HUES6 (cell line): ENCODE measurements at regions not wholly inside any gene's neighbourhood (a gene's known extent, or its start where the extent isn't known, plus 50 kb on each side); places are given as distances from the start of the nearest gene placed in this dataset.
A peak's percentile ranks its signal among the peaks of the same experiment; 100 is the strongest.

Source experiments
- H3K27ac ChIP-seq: 2 replicates; pipeline ENCODE4 v1.7.0; 2013; ENCODE audit warnings: low read depth, mild to moderate bottlenecking, low read length, inconsistent platforms
- H3K27me3 ChIP-seq: 2 replicates; pipeline ENCODE4 v1.6.1; 2013; ENCODE audit warnings: low read length; ENCODE audit not compliant: control insufficient read depth, insufficient read depth
- H3K36me3 ChIP-seq: 2 replicates; pipeline ENCODE4 v1.6.1; 2013; ENCODE audit warnings: low read length; ENCODE audit not compliant: control insufficient read depth, insufficient read depth
- H3K4me1 ChIP-seq: 2 replicates; pipeline ENCODE4 v1.6.1; 2013; ENCODE audit warnings: low read length; ENCODE audit not compliant: control insufficient read depth, insufficient read depth
- H3K4me3 ChIP-seq: 2 replicates; pipeline ENCODE4 v1.5.1; 2013; ENCODE audit warnings: low read depth, low read length
- H3K9ac ChIP-seq: one replicate; pipeline ENCODE4 v1.6.1; 2013; ENCODE audit warnings: mild to moderate bottlenecking, low read length
- H3K9me3 ChIP-seq: 2 replicates; pipeline ENCODE4 v1.6.1; 2013; ENCODE audit warnings: low read depth, low read length; ENCODE audit not compliant: control insufficient read depth, insufficient read depth

DNA sequence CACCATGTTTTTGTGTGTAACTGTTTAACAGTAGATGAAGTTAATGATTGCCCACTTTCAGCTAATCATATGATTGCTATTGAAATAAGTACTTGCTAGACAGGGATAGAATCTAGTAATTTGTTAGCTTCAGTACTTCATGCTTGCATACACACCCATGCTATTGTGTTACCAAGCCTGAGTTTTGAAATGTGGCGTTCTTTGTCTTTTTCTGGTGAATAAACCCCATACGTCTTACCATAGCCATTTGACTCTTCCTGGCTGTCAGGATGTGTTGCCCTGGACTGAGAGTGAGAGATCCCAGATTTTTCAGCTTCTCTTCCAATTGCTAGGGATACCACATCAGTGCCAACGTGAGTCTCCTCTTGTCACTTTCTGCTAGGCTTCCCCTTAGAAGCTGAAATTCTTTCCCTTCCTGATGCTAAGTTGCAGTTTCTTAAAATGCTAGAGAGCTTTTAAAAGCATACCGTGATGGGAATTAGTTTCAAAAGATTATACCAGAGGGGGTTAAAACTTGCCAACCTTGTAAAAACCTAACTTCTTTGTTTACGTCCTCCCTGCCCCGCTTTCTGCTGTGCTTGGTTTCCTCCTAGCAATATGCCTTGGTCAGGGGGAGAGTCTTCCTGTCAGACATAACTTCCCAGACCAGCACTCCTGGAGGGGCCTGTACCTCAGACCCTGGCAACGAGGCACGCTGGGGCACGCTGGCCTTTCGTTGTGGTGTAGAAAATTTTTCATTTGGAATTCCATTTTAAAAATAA is 62.9 kb upstream of the ULK4 start:
- no peaks in the 10 kb centered on the region for H3K9me3 ChIP-seq
- peak overlapping the region; percentile 45 for H3K4me3 ChIP-seq
- H3K27me3 ChIP-seq: no peaks in the 10 kb centered on the region
- peak overlapping the region; percentile 93 for H3K27ac ChIP-seq
- H3K36me3 ChIP-seq: no peaks in the 10 kb centered on the region
- H3K9ac ChIP-seq: peak overlapping the region; percentile 6
- H3K4me1 ChIP-seq: peaks cover 43% of the 10 kb centered on the region

DNA sequence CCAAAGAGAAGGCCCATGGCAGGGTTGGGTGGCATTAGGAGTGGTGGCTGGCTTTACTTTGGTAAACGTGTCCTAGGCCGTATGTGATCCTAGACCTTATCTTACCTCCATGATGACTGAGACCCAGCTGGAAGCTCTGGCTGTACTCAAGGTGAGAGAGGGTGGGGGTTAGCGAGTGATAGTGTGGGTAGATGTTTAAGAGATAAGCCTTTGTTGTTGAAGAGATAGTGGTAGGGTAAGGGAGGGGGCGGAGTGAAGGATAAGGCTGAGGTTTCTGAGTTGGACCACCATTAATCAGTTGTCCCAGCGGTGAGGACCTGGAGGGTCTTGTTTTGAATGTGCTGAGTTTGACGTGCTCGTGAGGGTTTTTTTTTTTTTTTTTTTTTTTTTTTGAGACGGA is 61.5 kb upstream of the ULK4 start:
- Histone ChIP-seq H3K27me3 (no peaks in the 10 kb centered on the region), H3K27ac (no peak overlapping the region), H3K4me3 (no peak overlapping the region; the same call in 1 of the 2 replicates), H3K9me3 (no peaks in the 10 kb centered on the region), H3K9ac (no peak overlapping the region), H3K4me1 (peaks cover 46% of the 10 kb centered on the region), H3K36me3 (no peaks in the 10 kb centered on the region)

DNA sequence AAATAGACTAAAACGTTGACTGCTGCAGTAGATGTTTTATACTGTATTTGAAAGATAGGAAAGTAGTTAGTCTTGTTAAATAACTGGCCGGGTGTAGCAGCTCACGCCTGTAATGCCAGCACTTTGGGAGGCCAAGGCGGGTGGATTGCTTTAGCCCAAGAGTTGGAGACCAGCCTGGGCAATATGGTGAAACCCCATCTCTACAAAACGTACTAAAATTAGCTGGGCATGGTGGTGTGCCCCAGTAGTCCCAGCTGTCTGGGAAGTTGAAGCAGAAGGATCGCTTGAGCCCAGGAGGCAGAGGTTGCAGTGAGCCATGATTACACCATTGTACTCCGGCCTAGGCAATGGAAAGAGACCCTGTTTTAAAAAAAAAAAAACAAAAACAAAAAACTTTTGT is 60.5 kb upstream of the ULK4 start:
- H3K36me3 ChIP-seq: no peaks in the 10 kb centered on the region
- H3K9me3 ChIP-seq: no peaks in the 10 kb centered on the region
- H3K4me1 ChIP-seq: peaks cover 46% of the 10 kb centered on the region
- H3K27me3 ChIP-seq: no peaks in the 10 kb centered on the region
- H3K4me3 ChIP-seq: no peak overlapping the region
- H3K27ac ChIP-seq: no peak overlapping the region
- no peak overlapping the region for H3K9ac ChIP-seq

DNA sequence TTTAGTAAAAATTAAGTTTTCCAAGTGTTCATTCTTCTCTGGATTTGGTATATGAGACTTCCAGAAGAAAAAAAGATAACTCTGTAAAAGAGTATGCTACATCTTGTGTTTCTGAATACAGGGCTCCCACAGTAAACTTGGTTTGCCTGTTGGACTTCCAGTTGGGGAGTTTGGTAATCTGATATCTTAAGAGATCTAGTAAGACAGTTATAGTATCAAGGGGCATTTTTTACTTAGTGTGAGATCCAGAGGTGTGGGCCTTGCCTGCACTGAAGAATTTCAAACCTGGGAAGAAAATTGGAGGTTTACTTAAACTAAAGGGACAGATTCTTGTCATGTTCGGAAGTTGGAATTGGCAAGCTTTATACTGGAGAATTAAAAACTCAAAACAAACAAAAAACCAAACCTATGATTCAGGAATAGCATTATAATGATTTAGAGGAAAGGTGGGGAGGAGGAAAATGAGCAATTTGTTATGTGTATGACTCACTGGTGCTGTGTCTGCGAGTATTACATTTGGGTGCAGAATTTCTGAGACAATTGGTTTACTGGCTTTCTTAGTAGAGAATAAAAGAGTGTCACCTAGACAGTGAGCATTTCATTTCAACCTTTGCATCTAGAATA is 58.9 kb upstream of the ULK4 start:
- Histone ChIP-seq H3K4me1 (peaks cover 40% of the 10 kb centered on the region), H3K36me3 (no peaks in the 10 kb centered on the region), H3K4me3 (no peak overlapping the region), H3K9me3 (no peaks in the 10 kb centered on the region), H3K9ac (no peak overlapping the region), H3K27ac (no peak overlapping the region), H3K27me3 (no peaks in the 10 kb centered on the region)

DNA sequence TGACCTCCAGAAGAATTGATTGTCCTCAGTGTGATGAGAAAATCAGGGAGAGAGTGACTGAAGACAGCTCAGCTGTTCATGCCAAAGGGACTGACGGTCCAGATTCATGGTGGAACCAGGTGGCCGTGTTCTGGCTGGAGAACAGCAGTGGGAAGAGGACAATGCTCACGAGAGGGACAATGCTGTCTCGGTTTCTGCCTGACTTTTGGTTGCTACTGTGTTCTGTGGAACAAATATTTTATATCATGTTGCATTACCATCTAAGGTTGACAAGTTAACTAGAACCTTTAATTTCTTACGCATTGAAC is 58.0 kb upstream of the ULK4 start:
- Histone ChIP-seq H3K36me3 (no peaks in the 10 kb centered on the region), H3K27ac (no peak overlapping the region), H3K4me3 (no peak overlapping the region), H3K9me3 (no peaks in the 10 kb centered on the region), H3K9ac (no peak overlapping the region), H3K4me1 (peaks cover 39% of the 10 kb centered on the region), H3K27me3 (peaks cover under 1% of the 10 kb centered on the region; the same call in 1 of the 2 replicates)

DNA sequence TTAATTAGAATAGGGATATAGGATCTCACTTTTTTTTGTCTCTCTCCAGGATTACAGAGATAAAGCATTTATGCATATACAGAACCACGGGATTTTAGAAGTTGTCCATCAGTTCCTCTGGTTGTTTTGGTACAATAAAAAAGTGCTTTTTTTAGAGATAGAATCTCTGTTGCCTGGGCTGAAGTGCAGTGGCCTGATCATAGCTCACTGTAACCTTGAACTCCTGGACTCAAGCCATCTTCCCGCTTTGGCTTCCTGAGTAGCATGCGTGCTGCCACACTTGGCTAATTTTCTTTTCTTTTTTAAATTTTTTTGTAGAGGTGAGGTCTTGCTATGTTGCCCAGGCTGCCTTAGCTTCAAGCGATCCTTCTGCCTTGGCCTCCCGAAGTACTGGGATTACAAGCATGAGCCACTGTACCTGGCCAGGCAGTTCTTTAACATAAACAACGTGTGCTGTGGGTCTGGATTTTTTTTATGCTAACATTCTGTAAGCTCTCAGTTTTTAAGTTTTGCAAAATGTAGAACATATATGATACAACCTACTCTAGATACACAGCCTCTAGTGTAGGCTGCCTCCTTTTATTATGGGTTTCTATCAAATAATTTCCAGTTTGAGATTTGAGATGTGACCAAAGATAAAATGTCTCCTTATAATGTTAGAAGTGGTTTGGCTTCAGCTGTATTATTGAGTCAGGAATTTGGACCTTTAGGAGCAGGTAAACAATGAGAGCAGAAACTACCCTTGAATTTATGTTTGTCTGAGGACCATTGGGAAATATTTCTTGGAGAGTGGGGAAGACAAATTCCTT is 57.4 kb upstream of the ULK4 start:
- H3K4me1 ChIP-seq: peaks cover 37% of the 10 kb centered on the region
- H3K9ac ChIP-seq: no peak overlapping the region
- peaks cover 6% of the 10 kb centered on the region; the same call in 1 of the 2 replicates for H3K27me3 ChIP-seq
- H3K27ac ChIP-seq: no peak overlapping the region
- H3K9me3 ChIP-seq: no peaks in the 10 kb centered on the region
- no peaks in the 10 kb centered on the region for H3K36me3 ChIP-seq
- no peak overlapping the region for H3K4me3 ChIP-seq

DNA sequence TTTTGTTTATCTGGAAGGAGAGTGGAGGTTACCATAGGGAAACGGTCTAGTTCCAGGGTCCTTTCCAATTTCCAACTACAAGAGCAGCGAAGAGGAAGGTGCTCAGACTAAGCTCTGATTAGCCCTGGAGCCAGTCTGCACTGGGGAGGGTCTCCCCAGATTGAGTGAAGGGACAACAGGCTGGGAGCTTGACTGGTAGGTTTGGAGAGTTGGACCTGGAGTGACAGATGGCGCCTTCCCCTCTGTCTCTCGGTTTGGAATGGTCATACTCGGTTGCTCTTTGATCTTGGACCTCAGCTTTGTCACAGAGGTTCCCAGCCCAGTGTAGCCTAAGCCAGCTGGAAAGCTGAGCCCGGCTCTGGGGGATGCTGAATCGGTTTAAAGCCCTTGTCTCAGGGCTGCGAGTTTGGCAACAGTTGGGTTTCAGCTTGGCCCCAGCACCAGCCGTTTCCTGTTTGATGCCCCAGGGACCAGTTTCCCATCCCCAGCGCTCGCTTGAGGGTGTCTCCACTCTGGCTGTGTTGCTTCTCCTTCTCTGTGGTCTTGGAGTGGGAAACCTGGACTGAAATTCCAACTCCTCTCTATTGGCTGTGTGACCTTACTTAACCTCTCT is 53.1 kb upstream of the ULK4 start:
- Histone ChIP-seq H3K4me1 (peaks cover 19% of the 10 kb centered on the region), H3K9ac (no peak overlapping the region), H3K27me3 (peaks cover 11% of the 10 kb centered on the region; the same call in 1 of the 2 replicates), H3K4me3 (peak overlapping the region; percentile 81), H3K36me3 (no peaks in the 10 kb centered on the region), H3K9me3 (no peaks in the 10 kb centered on the region), H3K27ac (no peak overlapping the region)

DNA sequence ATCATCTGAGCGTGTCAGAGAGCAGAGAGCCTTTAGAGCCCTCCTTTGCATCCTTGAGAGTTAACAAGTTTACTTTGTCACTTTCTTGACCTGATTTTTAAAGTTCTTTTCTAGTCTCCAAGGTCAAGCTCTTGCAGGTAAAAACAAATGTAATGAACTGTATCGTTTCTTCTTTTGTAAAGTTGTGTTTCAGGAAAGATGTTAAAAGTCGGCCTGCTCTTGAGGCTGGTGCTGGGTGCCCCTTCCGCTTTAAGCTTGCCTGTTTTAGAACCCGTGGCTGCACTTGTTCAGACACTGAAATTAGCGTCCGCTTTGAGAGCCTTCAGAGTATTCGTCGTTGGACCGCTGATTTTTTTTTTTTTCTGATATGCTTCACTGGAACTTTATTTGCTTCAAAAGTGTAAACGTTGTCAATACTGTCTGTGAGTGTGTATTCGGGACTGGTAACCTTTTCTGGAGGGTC is 52.6 kb upstream of the ULK4 start:
- no peaks in the 10 kb centered on the region for H3K9me3 ChIP-seq
- H3K9ac ChIP-seq: peak overlapping the region; percentile 70
- H3K4me3 ChIP-seq: peak overlapping the region; percentile 81
- no peak overlapping the region for H3K27ac ChIP-seq
- no peaks in the 10 kb centered on the region for H3K36me3 ChIP-seq
- H3K4me1 ChIP-seq: peaks cover 13% of the 10 kb centered on the region
- H3K27me3 ChIP-seq: peaks cover 11% of the 10 kb centered on the region; the same call in 1 of the 2 replicates

DNA sequence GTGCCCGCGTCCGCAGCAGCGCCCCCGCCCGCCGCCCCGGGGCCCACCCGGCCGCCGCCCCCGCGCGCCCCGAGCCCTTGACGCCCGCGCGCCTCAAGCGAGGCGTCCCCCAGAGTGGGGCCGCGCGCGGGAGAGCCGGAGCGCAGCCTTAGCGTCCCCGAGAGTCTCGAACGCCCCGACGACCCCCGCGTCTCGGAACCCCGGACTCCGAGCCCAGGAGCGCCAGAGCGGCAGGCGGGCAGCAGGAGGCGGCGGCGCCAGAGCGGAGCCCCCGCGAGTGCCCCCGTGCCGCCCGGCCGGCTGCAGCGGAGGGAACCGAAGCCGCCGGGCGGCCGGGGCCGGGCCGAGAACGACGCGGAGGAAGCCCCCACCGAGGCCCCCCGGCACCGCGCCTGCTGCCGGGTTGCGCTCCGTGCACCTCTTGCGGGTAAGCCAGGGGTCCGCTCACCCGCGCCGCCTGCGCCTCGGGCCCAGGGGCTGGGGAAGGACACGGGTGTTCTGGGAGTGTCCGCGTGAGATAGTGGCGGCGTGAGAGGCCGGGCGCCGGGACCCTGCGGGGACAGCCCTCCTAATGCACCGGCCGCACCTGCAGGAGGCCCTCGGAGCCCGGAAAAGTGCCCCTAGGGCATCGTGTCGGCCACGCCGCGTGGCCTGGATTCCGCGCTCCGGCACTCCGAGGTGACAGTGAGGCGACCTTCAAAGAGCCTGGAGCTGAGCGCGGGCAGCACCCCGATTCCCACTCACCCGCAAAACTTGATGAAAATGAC is 52.0 kb upstream of the ULK4 start:
- peaks cover 11% of the 10 kb centered on the region; the same call in 1 of the 2 replicates for H3K27me3 ChIP-seq
- peak overlapping the region; percentile 70 for H3K9ac ChIP-seq
- peak overlapping the region; percentile 81 for H3K4me3 ChIP-seq
- H3K27ac ChIP-seq: no peak overlapping the region
- no peaks in the 10 kb centered on the region for H3K36me3 ChIP-seq
- H3K4me1 ChIP-seq: peaks cover 13% of the 10 kb centered on the region
- no peaks in the 10 kb centered on the region for H3K9me3 ChIP-seq

DNA sequence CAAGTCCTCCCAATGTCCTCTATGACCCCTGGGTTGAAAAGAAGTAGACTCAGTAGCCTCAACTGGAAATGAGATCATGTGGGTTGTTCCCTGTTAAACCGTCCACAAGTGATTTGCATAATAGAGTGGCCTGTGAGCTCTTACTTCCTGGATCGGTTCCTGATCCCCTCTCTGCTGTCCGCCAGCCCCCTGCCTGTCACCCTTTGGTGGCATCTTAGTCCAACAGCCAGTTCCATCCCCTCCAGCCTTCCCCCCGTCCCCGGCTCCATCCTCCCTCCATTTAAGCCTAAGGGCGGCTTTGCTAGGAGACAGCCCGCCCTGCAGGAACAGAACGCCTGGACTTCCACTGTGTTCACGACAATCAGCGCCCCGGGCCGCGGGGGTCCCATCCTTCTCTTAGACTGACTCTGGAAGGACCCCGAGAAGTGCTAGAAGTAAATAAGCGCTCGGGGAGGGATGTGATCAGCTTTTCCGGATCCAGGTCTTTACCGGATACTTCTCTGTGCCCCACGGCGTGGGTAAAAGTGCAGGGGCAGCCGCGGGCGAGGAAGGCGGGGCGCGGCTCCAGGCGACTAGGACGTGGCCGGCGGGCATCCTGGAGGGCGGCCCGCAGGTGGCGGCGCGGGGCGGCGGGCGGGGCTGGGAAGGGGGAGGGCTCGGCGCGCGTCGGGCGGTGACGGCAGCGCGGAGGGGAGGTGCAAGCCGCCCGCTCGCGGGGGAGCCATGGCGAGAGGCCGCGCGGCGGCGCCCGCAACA is 51.2 kb upstream of the ULK4 start:
- no peaks in the 10 kb centered on the region for H3K9me3 ChIP-seq
- H3K4me3 ChIP-seq: peak overlapping the region; percentile 81
- no peak overlapping the region for H3K27ac ChIP-seq
- H3K27me3 ChIP-seq: peaks cover 11% of the 10 kb centered on the region; the same call in 1 of the 2 replicates
- H3K36me3 ChIP-seq: no peaks in the 10 kb centered on the region
- H3K4me1 ChIP-seq: peaks cover 13% of the 10 kb centered on the region
- H3K9ac ChIP-seq: peak overlapping the region; percentile 51
